GM19043 (cell line): ENCODE measurements at regions not wholly inside any gene's neighbourhood (a gene's known extent, or its start where the extent isn't known, plus 50 kb on each side); places are given as distances from the start of the nearest gene placed in this dataset.
"Not testable (repeated sequence)": the region's sequence is repeated elsewhere in the genome, so short reads cannot be mapped to it uniquely, and the experiment has no call there.

ENCODE experiments used
- ATAC-seq: cut with Tn5 transposase; IDR thresholded peaks from one replicate; pipeline ENCODE4 v1.9.1; 2021; ENCODE audit warnings: low read depth; ENCODE audit not compliant: unreplicated experiment

DNA sequence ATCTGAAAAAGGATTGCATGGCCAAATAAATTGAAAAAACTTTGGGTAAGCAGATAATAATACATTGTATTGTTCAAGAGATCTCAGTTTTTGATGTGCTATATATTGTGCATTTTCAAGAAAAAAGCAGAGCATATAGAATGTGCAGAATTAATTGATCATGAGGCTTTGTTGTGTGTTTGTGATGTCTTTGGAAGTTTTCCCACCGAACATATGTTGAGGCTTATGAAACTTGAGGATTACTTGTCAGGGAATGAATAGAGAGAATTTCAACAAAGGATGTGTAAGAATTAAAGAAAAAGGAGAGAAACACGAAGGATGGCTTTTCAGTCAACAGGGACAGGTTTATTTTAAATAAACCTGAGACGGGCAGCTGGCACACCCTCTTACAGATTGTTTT is 232.5 kb upstream of the POU1F1 start:
- no peak for ATAC-seq

DNA sequence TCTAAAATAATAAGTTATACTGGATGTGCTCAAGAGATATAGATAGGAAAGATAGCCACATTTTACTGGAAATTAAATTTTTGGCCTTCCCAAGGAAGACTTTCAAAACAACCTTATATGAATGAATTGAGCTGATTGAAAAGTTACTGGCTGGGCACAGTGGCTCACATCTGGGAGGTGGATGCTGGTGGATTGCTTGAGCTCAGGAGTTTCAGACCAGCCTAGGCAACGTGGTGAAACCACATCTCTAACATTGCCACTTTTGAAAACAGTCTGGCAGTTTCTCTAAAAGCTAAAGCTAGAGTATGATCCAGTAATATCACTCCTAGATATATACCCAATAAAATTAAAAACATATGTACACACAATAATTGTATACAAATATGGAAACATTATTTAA is 231.4 kb upstream of the POU1F1 start:
- ATAC-seq: no peak

DNA sequence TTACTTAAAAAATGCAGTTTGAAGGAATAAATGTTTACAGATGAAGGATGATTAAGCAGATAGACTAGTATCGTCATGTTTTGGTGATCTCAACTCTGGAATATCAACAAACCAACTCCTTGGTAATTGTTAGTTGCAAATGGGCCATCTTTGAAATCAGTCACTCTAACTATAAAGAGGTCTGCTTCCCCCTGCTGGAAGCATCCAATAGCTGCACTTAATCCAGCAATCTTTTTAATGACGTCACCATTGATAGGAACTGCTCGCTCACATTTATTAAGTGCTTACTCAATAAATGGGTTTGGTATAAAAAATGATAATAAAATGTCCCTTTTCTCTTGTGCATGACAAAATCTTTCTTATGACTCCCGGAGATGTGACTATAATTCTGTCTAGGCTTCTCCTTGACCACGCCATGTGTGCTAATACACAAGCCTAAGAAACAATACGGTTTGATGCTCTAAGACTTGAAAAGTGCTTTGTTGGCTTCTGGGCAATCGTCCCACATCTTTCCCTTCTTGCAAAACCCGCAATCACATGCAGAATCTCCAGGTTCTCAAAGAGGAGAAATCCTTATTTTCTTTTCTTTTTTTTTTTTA is 227.6 kb upstream of the POU1F1 start:
- no peak for ATAC-seq

DNA sequence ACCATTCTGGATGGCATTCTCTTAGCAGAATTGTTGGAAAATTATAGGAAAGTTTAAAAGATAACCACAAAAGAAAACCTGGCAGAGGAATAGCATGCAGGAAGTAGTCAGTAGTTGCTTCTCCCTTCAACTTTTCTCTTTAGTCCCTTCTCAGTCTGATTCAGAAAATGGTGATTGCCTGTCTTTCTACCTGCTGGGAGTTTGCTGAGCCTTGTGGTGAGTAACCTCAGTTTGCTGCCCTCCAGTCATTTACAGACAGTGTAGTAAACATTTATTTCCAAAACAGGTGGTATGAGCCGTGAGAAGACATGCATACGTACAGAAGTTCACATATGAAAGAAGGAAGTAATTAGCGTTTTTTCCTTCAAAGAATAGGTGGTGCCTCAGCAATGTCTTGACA is 224.7 kb upstream of the POU1F1 start:
- no peak for ATAC-seq

DNA sequence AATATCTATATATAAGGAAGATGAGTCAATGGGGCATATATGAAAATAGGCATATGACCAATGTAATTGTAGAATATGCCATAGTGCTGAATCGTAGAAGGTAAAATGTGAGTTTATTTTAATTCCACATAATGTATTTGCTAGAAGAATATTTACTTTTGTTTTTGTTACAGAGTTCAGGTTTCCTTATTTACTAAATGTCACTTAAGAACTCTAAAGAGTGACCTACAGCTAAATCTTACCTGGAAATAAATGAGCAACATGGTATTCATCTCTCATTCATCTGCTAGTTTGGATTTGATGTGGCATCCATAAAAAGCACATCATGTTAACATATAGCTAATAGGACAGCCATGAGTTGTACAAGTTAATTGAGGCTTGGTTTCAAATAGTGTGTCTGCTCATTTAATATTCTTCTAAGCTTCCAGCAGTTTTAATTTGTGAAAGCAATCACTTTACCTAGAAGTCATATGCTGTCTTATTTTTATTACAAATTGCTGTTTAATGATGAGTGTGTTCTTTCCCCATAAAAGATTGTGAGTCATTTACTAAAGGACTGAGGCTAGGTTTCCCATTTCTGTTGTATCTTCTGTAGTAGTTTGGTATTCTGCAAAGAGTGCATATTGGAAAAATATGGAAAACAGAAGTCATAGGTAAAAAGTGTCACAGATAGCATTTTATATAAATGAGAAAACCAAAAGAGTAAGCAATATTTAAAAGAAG is 222.1 kb upstream of the POU1F1 start:
- ATAC-seq: no peak

DNA sequence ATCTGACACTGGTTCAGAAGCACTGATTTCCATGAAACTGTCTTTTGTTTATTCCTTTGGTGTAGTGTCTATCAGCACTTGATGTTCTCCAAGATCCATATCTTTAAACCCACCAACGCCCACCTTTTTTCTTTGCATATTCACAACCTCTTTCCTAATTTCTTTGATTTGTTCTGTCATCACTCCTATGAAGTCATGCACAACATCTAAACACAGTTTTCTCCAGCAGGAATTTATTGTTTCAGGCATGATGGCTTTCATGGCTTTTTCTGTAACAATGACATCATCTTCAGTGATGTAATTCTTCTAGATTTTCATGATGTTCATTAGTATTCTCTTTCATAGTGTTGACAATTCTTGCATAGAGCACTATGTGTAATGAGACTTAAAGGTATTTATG is 219.6 kb upstream of the POU1F1 start:
- no peak for ATAC-seq

DNA sequence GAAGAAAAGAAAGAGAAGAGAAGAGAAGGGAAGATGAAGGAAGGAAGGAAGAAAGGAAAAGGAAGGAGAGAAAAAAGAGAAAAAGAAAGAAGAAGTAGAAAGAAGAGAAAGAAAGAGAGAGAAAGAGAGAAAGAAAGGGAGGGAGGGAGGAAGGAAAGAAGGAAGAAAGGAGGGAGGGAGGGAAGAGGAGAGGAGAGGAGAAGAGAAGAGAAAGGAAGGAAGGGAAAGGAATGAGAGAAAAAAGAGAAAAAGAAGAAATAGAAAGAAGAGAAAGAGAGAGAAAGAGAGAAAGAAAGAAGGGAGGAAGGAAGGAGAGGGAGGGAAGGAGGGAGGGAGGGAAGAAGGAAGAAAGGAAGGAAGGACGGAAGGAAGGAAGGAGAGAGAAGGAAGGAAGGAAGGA is 217.9 kb upstream of the POU1F1 start:
- ATAC-seq: no peak

- no peak for ATAC-seq
These were observed 215.5 kb upstream of the POU1F1 start for GRCh38 chr3:87491843-87492242.

DNA sequence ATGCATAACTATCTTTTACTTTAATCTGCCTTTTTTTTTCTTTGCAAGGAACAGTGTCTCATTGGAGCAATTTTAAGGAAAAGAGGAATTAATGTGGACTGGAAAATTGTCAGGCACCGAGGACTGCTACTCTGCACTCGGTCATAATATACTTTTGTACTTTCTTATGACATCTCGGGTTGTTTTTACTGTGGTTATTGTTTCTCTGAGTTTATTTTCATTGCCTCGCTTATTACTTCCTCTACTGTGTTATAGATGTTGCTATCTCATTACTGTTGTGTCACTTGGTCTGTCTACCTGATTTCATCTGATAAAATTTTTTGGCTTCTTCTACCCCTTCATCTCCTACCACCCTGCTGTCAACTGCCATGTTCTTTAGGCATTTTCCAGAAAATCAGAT is 213.5 kb upstream of the POU1F1 start:
- no peak for ATAC-seq

DNA sequence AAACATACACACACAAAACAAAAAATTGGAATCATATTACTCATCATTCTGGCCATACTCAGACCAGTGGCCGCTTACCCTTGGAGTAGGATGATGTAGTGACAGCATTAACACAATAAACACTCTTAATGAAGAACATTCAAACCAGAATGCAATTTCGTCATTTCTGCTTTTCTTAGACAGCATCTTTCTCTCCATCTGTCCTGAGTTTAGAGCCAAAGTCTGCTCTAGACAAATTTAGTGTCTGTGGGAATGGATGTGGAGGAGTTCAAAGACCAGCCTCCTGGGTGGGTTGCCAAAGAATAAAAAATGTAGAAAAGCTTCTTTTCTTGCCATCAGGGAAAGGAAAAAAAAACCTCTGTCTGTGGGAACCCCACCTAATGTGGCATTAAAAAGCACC is 212.4 kb upstream of the POU1F1 start:
- ATAC-seq: no peak

DNA sequence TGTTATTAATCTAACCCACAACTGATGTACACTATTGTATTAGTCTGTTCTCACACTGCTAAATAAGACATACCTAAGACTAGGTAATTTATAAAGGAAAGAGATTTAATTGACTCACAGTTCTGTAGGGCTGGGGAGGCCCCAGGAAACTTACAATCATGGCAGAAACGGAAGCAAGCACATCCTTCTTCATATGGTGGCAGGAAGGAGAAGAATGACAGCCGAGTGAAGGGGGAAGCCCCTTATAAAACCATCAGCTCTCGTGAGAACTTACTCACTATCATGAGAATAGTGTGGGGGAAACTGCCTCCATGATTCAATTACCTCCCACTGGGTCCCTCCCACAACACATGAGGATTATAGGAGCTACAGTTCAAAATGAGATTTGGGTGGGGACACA is 210.3 kb upstream of the POU1F1 start:
- ATAC-seq: not testable (repeated sequence)

DNA sequence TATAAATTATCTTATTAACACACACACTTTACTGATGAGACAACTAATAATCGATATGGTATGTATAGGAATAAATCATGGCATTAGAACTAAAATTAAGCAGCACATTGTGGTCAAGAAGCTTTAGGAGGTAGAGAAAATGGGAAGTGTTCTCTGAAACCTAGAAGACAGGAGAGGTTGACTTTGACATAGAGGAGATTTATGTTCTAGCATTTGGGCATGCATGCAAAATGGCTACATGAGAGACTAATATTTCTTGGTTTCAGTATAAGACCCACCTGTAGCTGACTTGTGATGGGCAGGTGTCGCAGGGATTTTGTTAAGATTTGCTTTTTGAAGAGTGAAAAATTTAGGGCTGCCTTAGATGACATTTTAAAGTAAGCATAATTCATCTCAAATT is 209.7 kb upstream of the POU1F1 start:
- no peak for ATAC-seq

DNA sequence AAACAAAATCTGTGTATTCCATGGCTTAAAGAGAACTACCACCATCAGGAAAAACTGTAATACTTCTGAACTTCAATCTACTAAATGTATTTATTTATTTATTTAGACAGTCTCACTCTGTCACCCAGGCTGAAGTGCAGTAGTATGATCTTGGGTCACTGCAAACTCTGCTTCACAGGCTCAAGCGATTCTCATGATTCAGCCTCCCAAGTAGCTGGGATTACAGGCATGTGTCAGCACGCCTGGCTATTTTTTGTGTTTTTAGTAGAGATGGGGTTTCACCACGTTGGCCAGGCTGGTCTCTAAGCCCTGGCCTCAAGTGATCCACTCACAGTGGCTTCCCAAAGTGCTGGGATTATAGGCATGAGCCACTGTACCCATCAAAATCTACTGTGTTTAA is 202.3 kb upstream of the POU1F1 start:
- ATAC-seq: no peak

DNA sequence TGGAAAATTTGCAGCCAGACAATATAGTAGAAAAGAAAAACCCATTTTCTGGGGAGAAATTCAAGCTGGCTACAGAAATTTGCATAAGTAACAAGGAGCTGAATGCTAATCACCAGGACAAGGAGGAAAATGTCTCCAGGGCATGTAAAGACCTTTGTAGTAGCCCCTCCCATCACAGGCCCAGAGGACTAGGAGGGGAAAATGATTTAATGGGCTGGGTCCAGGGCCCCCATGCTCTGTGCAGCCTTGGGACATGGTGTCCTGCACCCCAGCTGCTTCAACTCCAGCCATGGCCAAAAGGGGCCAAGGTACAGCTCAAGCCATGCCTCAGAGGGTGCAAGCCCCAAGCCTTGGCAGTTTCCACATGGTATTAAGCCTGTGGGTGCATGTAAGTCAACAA is 197.6 kb upstream of the POU1F1 start:
- ATAC-seq: no peak

DNA sequence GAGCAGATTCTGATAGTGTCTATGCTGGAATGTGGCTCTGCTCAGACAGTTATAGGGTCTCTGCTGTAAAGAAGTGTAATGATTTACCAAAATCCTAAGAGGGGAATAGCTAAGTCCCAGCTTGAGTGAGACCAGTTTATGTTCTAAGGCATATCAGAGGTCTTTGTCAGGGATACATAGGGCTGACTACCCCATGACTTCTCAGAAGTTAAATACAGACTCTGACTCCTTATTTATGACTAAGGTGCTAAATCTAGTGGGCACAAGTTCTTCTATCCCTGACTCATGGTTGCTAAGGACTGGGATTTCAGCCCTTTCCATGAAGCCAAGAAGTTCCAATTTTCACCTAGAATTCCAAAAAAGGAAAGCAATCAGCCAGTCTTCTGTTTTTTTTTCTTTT is 192.6 kb upstream of the POU1F1 start:
- no peak for ATAC-seq

DNA sequence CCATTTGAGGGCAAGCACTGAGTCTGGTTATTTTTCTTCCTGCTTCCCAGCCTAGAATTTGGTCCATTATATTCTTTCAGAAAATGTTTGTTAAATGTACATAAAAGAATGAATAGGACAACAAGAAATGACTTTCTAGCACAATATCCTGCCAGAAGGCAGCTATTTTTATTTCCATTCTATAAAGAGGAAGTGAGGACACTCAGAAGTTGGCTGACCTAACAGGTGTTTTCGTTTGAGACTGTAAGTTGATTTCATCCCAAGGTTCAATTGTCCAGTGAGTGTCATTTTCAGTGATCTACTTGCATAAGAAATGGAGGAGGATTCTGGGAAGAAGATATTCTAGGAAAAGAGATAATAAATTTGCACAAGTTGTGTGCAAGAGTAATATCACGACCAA is 191.9 kb upstream of the POU1F1 start:
- ATAC-seq: no peak

DNA sequence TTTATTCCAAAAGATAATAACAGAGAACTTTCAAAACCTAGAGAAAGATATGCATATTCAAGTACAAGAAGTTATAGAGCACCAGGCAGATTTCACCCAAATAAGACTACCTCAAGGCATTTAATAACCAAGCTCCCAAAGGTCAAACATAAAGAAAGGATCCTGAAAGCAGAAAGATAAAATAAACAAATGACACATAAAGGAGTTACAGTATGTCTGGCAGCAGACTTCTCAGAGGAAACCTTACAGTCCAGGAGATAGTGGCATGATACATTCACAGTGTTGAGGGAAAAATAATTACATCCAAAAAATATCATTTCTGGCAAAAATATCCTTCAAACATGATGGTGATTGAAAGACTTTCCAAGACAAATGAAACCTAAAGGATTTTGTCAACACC is 185.8 kb upstream of the POU1F1 start:
- ATAC-seq: no peak

GRCh38 chr3:87461443-87461842 is 185.1 kb upstream of the POU1F1 start:
- ATAC-seq: no peak

DNA sequence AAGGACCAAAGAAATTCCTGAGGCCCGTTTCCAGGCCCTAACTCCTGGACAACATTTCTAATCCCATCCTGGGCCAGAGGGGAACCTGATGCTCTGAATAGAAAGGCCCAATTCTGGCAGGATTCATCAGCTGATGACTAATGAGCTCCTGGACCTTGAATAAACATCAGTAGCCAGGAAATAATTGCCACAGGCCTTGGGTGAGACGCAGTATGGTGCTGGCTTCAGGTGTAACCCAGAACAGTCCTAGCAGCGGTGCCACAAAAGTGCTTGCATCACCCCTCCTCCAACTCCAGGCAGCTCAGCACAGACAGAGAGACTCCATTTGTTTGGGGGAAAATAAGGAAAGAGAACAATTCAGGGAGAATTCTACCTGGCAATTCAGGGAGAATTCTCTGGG is 184.7 kb upstream of the POU1F1 start:
- ATAC-seq: no peak

- no peak for ATAC-seq
These were observed 172.2 kb upstream of the POU1F1 start for GRCh38 chr3:87448558-87448957.

DNA sequence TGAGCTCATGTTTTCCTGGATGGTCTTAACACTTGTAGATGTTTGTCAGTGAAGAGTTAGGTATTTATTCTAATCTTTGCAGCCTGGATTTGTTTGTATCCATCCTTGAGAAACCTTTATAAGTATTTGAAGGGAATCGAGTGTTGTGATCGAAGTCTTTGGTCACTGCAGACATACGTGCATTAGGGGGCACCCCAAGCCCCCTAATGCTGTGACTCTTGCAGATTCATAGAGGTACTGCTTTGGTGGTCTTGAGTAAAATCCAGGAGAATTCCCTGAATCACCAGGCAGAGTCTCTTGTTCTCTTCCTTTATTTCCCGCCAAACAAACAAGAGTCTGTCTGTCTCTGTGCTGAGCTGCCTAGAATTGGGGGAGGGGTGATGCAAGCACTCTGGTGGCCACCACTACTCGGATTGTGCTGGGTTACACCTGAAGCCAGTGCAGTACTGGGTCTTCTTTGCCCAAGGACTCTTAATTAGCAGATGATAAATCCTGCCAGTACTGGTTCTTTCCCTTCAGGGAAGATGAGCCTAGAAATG is 170.5 kb upstream of the POU1F1 start:
- no peak for ATAC-seq

GRCh38 chr3:87442470-87442869 is 166.1 kb upstream of the POU1F1 start:
- ATAC-seq: no peak
